ENCODE measurements at regions not wholly inside any gene's neighbourhood (a gene's known extent, or its start where the extent isn't known, plus 50 kb on each side); places are given as distances from the start of the nearest gene placed in this dataset.
A peak's percentile ranks its signal among the peaks of the same experiment; 100 is the strongest.
"Not testable (repeated sequence)": the region's sequence is repeated elsewhere in the genome, so short reads cannot be mapped to it uniquely, and the experiment has no call there.

DNA sequence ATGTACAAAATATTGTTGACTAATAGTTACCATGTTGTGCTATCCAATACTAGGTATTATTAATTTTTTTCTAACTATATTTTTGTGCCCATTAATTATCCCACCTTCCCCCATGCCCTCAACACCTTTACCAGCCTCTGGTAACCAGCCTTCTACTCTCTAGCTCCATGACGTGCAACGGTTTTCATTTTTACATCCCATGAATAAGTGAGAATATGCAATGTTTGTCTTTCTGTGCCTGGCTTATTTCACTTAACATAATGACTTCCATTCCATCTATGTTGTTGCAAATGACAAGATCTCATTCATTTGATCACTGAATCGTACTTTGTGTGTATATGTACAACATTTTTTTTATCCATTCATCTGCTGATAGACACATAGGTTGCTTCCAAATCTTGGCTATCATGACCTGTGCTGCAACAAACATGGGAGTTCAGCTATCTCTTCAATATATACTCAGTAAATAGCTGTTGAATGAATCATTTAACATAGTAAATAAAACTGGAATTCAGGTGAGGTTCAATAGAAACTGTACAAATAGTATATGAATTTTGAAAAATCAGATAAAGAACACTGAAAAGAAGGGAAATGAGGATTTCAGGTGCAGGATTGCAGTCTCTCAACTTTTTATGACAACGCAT is 509.0 kb upstream of the MIR17HG start:
- H3K4me3 ChIP-seq (ENCODE audit: low read depth, low read length): no peak overlapping the region

- H3K4me3 ChIP-seq (ENCODE audit: low read depth, low read length): no peak overlapping the region
These were observed 508.4 kb upstream of the MIR17HG start for GRCh38 chr13:90839061-90839460.

DNA sequence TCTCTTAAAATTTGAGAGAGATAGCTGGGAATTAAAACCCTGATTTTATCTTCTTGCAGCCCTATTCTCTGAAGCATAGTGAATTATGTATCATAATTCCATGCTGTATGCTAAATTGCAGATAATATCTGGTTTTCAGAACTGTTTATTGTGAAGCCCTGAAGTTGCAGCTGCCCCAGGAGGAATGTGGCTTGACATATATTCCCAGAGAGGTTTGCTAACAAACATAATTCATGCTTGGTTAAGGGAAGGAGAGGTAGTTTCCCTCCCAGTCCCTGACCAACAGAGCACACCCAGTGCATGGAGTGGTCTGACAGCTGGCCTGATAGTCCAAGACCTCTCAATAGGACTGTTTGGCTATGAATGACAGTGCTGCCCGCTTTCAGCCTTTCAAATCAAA is 500.6 kb upstream of the MIR17HG start:
- H3K4me3 ChIP-seq (ENCODE audit: low read depth, low read length): no peak overlapping the region

DNA sequence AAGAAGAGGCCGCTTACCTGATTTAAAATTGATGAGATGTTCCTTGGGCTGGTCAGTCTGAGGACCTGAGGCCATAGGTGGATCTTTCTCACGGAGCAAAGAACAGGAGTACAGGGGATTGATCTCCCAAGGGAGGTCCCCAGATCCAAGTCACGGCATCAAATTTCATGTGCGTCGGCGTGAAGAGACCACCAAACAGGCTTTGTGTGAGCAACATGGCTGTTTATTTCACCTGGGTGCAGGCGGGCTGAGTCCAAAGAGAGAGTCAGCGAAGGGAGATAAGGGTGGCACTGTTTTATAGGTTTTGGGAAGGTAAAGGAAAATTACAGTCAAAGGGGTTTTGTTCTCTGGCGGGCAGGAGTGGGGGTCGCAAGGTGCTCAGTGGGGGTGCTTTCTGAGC is 493.8 kb upstream of the MIR17HG start:
- peak overlapping the region; percentile 53 for H3K4me3 ChIP-seq (ENCODE audit: low read depth, low read length)

DNA sequence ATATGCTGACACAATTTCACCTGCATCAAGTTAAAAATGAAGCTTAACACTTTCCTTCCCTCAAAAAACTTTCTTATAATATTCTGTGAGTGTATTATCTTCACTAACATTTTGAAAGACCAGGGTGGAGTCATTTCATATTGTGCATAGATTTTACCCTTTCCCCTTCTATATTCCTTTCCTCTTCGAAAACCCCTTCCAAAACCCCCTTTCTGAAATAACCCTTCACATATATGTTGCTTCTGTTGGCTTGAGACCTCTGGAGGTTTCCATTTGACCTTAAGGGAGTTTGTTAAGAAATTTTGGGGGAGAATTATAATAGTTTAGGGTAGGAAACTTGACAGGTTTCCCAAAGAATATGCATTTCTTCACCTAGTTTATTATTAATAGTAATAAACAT is 489.6 kb upstream of the MIR17HG start:
- H3K4me3 ChIP-seq (ENCODE audit: low read depth, low read length): no peak overlapping the region

DNA sequence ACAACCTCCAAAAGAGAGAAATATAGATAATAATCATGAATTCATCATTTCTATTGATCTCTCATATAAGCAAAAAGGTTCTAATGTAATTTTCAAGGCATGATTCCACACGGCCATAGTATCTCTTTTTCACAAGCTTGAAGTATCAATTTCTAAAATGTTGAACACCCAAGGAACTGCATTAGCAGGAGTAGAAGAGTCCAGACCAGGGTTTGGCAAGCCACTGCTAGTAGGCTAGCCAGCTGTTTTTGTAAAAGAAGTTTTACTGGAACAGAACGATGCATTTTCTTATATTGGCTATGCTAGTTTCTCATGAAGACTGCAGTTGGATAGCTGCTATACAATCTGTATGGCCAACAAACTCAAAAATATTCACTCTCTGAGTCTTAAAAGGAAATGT is 481.5 kb upstream of the MIR17HG start:
- H3K4me3 ChIP-seq (ENCODE audit: low read depth, low read length): no peak overlapping the region

GRCh38 chr13:90867336-90867683 is 480.2 kb upstream of the MIR17HG start:
- no peak overlapping the region for H3K4me3 ChIP-seq (ENCODE audit: low read depth, low read length)

GRCh38 chr13:90868321-90868920 is 479.1 kb upstream of the MIR17HG start:
- no peak overlapping the region for H3K4me3 ChIP-seq (ENCODE audit: low read depth, low read length)

- H3K4me3 ChIP-seq (ENCODE audit: low read depth, low read length): no peak overlapping the region
These were observed 477.9 kb upstream of the MIR17HG start for GRCh38 chr13:90869580-90869979.

DNA sequence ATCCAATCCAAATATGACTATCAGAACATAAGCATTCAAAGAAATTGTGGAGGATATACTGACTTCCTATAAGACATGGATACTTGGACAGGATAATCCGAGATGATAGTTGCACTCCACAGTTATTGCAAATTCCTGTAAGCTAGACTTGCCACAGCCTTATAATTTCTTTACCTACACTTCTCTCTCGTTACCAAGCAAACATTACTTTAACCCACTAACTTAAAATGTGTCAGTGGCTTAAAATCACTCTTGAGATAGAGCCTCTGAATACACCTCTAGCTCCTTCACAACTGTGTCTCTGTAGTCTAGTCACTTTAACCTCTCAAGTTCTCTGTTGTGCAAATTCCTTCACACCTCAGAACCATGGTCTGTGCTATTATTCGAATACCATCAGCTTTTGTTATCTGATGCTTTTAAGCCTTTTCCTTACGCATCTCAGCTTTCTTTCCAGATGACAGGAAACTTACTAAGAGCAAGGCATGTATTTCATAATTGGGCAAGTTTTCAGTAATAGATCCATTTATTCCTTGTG is 474.9 kb upstream of the MIR17HG start:
- H3K4me3 ChIP-seq (ENCODE audit: low read depth, low read length): no peak overlapping the region

DNA sequence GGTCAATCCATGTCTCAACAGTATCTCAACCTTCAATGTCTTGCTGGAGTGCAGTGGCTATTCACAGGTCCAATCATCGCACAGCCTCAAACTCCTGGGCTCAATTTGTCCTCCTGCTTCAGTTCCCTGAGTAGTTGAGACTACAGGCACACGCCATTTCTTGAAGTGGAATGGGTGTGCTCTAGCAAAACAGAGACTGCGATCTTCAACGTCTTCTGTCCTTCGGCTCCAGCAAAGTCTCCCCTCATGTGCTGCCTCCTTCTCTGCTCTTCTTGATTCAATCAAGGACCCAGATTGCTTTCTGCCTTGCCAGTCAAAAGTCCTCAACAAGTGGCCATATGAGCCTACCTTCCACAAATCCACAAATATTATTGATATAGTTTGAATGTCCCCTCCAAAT is 466.7 kb upstream of the MIR17HG start:
- no peak overlapping the region for H3K4me3 ChIP-seq (ENCODE audit: low read depth, low read length)

- H3K4me3 ChIP-seq (ENCODE audit: low read depth, low read length): no peak overlapping the region
These were observed 464.9 kb upstream of the MIR17HG start for GRCh38 chr13:90882551-90882950.

DNA sequence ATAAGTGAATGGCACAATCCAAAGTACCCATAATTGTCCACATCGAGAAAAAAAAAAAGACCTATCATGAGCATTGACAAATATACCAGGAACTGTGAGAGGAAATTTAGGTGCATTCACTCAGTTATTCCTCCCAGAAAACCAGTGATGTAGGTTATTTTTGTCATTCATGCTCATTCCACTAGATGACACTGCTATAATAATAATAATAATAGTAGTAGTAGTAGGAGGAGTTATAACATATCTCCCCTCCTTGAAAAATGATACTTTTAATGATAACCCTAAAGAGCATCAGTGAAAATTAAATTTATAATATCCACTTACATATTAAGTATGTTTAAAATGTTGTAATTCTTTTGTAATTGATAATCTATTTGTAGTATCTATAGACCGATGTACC is 463.9 kb upstream of the MIR17HG start:
- no peak overlapping the region for H3K4me3 ChIP-seq (ENCODE audit: low read depth, low read length)

DNA sequence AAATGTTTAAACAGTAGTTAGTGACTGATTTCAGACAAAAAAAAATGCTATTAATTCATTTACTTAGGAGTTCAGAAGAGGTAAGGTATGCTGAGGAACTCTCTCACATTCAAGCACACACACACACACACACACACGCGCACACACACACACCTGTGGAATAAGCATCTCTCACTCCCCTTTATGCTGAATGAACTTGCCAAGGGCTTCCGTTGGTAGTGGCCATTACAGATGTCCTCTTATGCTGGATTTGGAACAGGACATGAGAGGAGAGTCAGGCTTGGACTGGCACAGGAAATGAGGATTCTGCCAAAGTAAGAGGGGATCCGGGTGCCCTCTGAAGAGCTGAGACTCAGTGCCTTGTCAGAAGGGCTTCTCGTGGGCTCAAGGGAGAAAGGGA is 463.4 kb upstream of the MIR17HG start:
- H3K4me3 ChIP-seq (ENCODE audit: low read depth, low read length): no peak overlapping the region

DNA sequence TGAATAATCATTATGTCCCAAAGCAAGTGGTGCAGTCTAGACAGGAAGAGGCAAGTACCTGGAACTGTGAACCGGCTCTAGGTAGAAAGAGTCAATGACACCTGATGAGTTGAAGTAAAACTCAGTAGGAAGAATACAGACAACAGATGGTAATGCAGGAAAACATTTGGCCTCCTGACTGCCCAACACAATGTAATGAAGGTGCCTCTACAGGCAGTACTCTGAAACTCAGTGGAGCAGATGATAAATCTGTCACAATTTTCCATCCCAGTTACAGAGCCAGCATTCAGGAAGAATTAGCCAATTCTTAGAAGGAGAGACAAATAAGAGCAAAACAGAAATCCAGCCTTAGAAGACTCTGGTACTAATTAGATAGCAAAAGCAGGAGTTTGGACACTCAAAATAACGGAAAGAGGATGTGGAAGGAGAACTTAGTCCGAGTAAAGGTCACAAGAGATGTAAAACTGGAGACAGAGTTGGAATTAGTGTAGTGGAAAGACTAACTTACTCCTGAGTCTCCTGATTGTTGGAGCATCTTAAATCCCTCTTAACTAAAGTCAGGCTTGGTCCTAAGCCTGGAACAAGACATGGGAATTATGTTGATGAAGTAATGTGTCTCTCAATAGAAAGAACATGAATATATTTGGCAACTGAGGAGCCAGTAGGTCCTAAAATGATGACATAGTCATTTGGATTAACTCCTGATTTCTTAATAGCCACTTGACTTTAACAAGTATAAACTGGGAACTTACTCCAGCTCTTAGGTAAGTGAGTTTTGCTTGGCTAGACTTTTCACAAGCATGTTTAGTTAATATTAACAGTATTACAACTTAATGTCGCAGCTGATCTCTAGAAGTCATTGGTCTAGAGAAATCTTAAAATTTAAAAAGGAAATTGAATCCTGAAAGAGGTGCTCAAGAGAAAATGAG is 457.3 kb upstream of the MIR17HG start:
- no peak overlapping the region for H3K4me3 ChIP-seq (ENCODE audit: low read depth, low read length)

DNA sequence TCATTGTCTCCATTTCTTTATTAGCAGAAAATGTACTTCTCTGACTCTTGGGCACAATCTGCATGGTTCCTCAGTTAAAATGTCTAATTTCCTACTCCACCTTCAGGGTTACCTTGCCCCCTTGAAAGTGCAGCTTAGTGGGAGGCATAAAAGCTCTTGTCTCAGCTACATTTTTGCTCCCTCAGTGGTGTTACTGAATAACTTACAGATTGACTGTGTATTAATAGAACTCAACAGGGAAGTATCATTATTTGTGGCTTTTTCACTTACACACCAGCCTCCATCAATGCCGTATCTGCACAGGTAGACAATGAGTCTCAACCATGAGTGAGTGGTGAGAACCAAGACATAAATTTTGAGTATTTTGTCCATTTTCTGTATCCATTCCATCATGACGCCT is 456.2 kb upstream of the MIR17HG start:
- H3K4me3 ChIP-seq (ENCODE audit: low read depth, low read length): no peak overlapping the region

DNA sequence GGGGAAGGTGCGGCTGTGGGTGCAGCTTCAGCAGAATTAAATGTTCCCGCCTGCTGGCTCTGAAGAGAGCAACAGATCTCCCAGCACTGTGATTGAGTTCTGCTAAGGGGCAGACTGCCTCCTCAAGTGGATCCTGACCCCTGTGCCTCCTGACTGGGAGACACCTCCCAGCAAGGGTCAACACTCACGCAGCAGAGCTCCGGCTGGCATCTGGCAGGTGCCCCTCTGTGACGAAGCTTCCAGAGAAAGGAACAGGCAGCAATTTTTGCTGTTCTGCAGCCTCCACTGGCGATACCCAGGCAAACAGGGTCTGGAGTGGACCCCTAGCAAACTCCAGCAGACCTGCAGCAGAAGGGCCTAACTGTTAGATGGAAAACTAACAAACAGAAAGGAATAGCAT is 454.3 kb upstream of the MIR17HG start:
- H3K4me3 ChIP-seq (ENCODE audit: low read depth, low read length): not testable (repeated sequence)

GRCh38 chr13:90896002-90896401 is 451.5 kb upstream of the MIR17HG start:
- H3K4me3 ChIP-seq (ENCODE audit: low read depth, low read length): no peak overlapping the region

DNA sequence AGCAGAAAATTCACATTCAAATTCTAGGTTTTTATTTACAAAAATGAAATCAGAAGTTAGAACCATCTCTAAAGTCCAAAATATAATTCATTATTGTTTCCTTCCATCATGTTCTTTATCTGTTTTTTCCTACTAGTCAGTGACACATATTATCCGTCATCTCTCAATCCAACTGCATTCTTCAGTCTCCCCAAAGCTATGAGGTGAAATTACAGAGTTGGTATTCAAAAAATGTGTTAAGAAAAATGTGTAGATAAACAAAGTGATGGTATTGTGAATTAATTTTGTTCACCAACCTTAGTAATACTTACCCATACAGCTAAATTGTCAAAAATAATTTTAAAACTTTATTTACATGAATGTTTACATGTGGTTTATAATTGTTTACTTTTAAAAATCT is 448.7 kb upstream of the MIR17HG start:
- no peak overlapping the region for H3K4me3 ChIP-seq (ENCODE audit: low read depth, low read length)

DNA sequence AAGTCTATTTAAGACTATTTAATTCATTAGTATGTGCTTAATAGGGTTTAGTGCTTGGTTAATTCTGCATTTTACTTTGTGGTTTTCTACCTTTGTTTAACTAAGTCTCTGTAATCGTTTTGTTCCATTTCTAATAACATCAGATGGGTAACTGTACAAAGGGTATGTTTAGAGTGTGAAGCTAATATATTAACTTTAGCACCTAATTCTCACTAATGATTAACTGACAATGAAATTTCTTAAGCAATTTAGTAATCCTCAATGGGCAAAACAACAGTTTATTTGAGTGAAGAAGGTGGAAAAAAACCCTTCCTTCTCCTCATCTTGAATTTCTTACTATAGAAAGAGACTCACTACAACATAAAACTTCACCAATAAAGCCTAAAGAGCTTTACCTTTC is 448.1 kb upstream of the MIR17HG start:
- H3K4me3 ChIP-seq (ENCODE audit: low read depth, low read length): no peak overlapping the region

- H3K4me3 ChIP-seq (ENCODE audit: low read depth, low read length): no peak overlapping the region
These were observed 445.2 kb upstream of the MIR17HG start for GRCh38 chr13:90902255-90902654.

DNA sequence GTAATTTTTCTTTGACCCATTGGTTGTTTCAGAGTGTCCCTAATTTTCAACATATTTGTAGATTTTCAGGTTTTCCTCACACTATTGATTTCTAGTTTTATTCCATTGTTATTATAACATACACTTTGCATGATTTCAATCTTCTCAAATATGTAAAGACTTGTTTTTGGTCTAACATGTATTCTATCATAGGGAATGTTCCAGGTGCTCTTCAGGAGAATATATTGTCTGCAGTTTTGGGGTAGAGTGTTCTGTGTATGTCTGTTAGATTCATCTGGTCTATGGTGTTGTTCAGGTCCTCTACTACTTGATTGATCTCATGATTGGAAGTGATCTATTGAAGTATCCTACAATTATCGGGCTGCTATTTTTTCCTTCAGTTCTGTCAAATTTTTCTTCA is 440.9 kb upstream of the MIR17HG start:
- H3K4me3 ChIP-seq (ENCODE audit: low read depth, low read length): no peak overlapping the region

Data from iPS-11a (cell line).